ENCODE measurements at regions not wholly inside any gene's neighbourhood (a gene's known extent, or its start where the extent isn't known, plus 50 kb on each side); places are given as distances from the start of the nearest gene placed in this dataset.

- TF ChIP-seq ZBTB12 (CRISPR knock-in tag; IDR thresholded peaks at IDR 0.05) (no peak), ADNP (tag; IDR thresholded peaks at IDR 0.05) (no peak), RAD21 (CRISPR knock-in tag; conservative IDR thresholded peaks at IDR 0.05 in 1 of 2, IDR thresholded peaks at IDR 0.05 in 1 of 2) (no peak), NUFIP1 (IDR thresholded peaks at IDR 0.05; ENCODE audit: partially characterized antibody) (no peak), EP300 (IDR thresholded peaks at IDR 0.05; ENCODE audit: low read length) (no peak), RNF219 (CRISPR knock-in tag; IDR thresholded peaks at IDR 0.05) (no peak), CC2D1A (IDR thresholded peaks at IDR 0.05) (no peak)
These were observed 108.9 kb upstream of the NAV2 start (continued) for GRCh38 chr11:19603771-19604170.

- Histone ChIP-seq H3K9me3 (replicated peaks; ENCODE audit: control insufficient read depth, insufficient read depth, low read depth, low read length) (no peaks in the 10 kb centered on the region), H3K4me2 (ENCODE audit: insufficient read depth, low read length) (no peak overlapping the region), H3K27me3 (ENCODE audit: control insufficient read depth in 2 of 2, insufficient read depth in 2 of 2, low read length in 2 of 2) (peaks cover 0 to 11% of the 10 kb centered on the region in 2 experiments; a peak in 2 of 5 replicates), H3K27ac (ENCODE audit: extremely low read depth, low read depth, low read length) (no peak overlapping the region), H4K20me1 (replicated peaks; ENCODE audit: control insufficient read depth, insufficient read depth, low read length) (no peaks in the 10 kb centered on the region), H3K79me2 (ENCODE audit: control insufficient read depth, insufficient read depth, low read length) (no peaks in the 10 kb centered on the region), H3K4me1 (replicated peaks in 1 of 2; ENCODE audit: control insufficient read depth in 2 of 2, insufficient read depth in 2 of 2, low read length in 2 of 2) (no peaks in the 10 kb centered on the region), H2AFZ (ENCODE audit: low read depth, low read length) (no peak overlapping the region), H3K36me3 (ENCODE audit: control insufficient read depth, insufficient read depth, low read length) (no peaks in the 10 kb centered on the region), H3K9ac (ENCODE audit: insufficient read depth in 1 of 2, low read depth in 2 of 2, low read length in 2 of 2) (no peak overlapping the region), H3K9me1 (ENCODE audit: control insufficient read depth, insufficient read depth, low read length) (no peaks in the 10 kb centered on the region), H3K4me3 (no peak overlapping the region)
- POLR2A ChIA-PET: no interaction called here
- WGBS (ENCODE audit: insufficient coverage, low coverage, missing lambda C conversion rate): 0% methylated on average over 6 of the region's 6 CpGs
- no peak for DNase-seq (ENCODE audit: extremely low read depth in 1 of 4, low spot score in 3 of 4)
- no TSS peak for BruUV-seq (replicated peaks)
- intact Hi-C loops (cut with micrococcal nuclease) (no loop called here), in situ Hi-C loops (cut with MboI) (no loop called here)
- CTCF ChIA-PET (ENCODE audit: low intra/inter-chr PET ratio): no interaction called here
- FAIRE-seq: no peak
- no peak for TF ChIP-seq ZBTB1 (CRISPR knock-in tag; IDR thresholded peaks at IDR 0.05; ENCODE audit: borderline replicate concordance, low read depth)
- ATAC-seq: no peak
These were observed 109.7 kb upstream of the NAV2 start for GRCh38 chr11:19602891-19603290.
